Panc1 (cell line): ENCODE measurements at regions not wholly inside any gene's neighbourhood (a gene's known extent, or its start where the extent isn't known, plus 50 kb on each side); places are given as distances from the start of the nearest gene placed in this dataset.

Experiments
- ATAC-seq: fragments of 200-7000 bp; cut with Tn5 transposase; 2 replicates; pipeline ENCODE4 v1.9.1; 2020; ENCODE audit warnings: mild to moderate bottlenecking, moderate library complexity
- BruUV-seq: library from RNA; stranded (reverse); fragments of 400-500 nt; replicated peaks from 2 replicates; lab custom pipeline; 2021; lab: Mats Ljungman, UMichigan
- CTCF ChIA-PET: fragments of 300-600 bp; sonication (Branson Sonifier 250); formaldehyde crosslinking; loops from one replicate; lab custom pipeline; 2022; ENCODE audit warnings: antibody characterized with exemption; lab: Charles Lee
- POLR2A ChIA-PET: fragments of 300-600 bp; sonication (Branson Sonifier 250); formaldehyde crosslinking; loops from one replicate; lab custom pipeline; 2022; ENCODE audit warnings: antibody characterized with exemption; lab: Charles Lee
- DNase-seq: peaks from one replicate; pipeline ENCODE4 v3.0.0-alpha.2; 2010; ENCODE audit warnings: low read depth, low spot score
- H3K27ac ChIP-seq: 2 replicates; pipeline ENCODE4 v1.5.1; 2011; ENCODE audit warnings: mild to moderate bottlenecking, low read length, inconsistent platforms
- H3K27me3 ChIP-seq: fragments of 200-500 bp; sonication (Bioruptor generic); 2 replicates; pipeline ENCODE4 v1.6.0; 2014; ENCODE audit warnings: low read length, inconsistent platforms; ENCODE audit not compliant: control insufficient read depth, insufficient read depth
- H3K36me3 ChIP-seq: fragments of 200-500 bp; sonication (Bioruptor generic); 2 replicates; pipeline ENCODE4 v1.5.1; 2014; ENCODE audit warnings: inconsistent platforms, mild to moderate bottlenecking, low read length, moderate library complexity; ENCODE audit not compliant: control insufficient read depth, insufficient read depth
- H3K4me1 ChIP-seq: 2 replicates; pipeline ENCODE4 v1.5.1; 2011; ENCODE audit warnings: inconsistent platforms, mild to moderate bottlenecking, low read length, moderate library complexity; ENCODE audit not compliant: control insufficient read depth, insufficient read depth
- H3K4me3 ChIP-seq, 2 experiments: 2 replicates each; pipeline ENCODE4 v1.5.1; 2011 to 2012; ENCODE audit warnings: low read depth in 2 of 2, low read length in 2 of 2, mild to moderate bottlenecking in 2 of 2, inconsistent platforms in 1 of 2, moderate library complexity in 1 of 2
- H3K9me3 ChIP-seq: fragments of 200-500 bp; sonication (Bioruptor generic); 2 replicates; pipeline ENCODE4 v1.5.1; 2014; ENCODE audit warnings: low read depth, mild to moderate bottlenecking, inconsistent platforms, low read length, moderate library complexity; ENCODE audit not compliant: control insufficient read depth, insufficient read depth
- CTCF ChIP-seq: fragments of 450-650 bp; IDR thresholded peaks from 2 replicates; pipeline ENCODE4 v1.5.1; 2017; ENCODE audit warnings: mild to moderate bottlenecking
- POLR2AphosphoS5 ChIP-seq: IDR thresholded peaks from 2 replicates; pipeline ENCODE4 v1.6.1; 2012; ENCODE audit warnings: mild to moderate bottlenecking, low read depth, low read length, moderate library complexity
- REST ChIP-seq, 2 experiments: IDR thresholded peaks; 2 replicates each; pipeline ENCODE4 v1.6.1; 2011 to 2012; ENCODE audit warnings: low read depth in 2 of 2, control low read depth in 1 of 2, low read length in 1 of 2, mild to moderate bottlenecking in 1 of 2, moderate library complexity in 1 of 2; ENCODE audit not compliant: insufficient read depth in 1 of 2
- SIN3A ChIP-seq: IDR thresholded peaks from 2 replicates; pipeline ENCODE4 v1.6.1; 2012; ENCODE audit warnings: low read depth, mild to moderate bottlenecking, low read length, moderate library complexity, borderline replicate concordance; ENCODE audit not compliant: insufficient read depth
- TCF7L2 ChIP-seq: IDR thresholded peaks from 2 replicates; pipeline ENCODE4 v1.6.1; 2011; ENCODE audit warnings: mild to moderate bottlenecking, low read depth, low read length, inconsistent platforms
- in situ Hi-C: cut with HindIII; loops from 2 replicates; pipeline ENCODE4 v1.10.0; 2016; ENCODE audit warnings: low sequenced_read_pairs, low pct_unique_long_range_greater_than_20kb
- intact Hi-C: fragments of 100-400 bp; cut with micrococcal nuclease; formaldehyde crosslinking; loops from one replicate; pipeline ENCODE4 v1.10.0; 2022; ENCODE audit not compliant: unreplicated experiment

GRCh38 chr2:61710711-61711110 is 143.1 kb downstream of the FAM161A start:
- ChIA-PET CTCF (no interaction called here), POLR2A (no interaction called here)
- Histone ChIP-seq H3K36me3 (no peaks in the 10 kb centered on the region), H3K4me1 (no peaks in the 10 kb centered on the region; the same call in 1 of the 2 replicates), H3K9me3 (no peaks in the 10 kb centered on the region), H3K4me3 (no peak overlapping the region), H3K27ac (no peak overlapping the region), H3K27me3 (no peaks in the 10 kb centered on the region)
- ATAC-seq (no peak), DNase-seq (no peak)
- no peak for TF ChIP-seq SIN3A
- no peak for TF ChIP-seq CTCF
- TF ChIP-seq REST (IDR thresholded peaks at IDR 0.05; ENCODE audit: insufficient read depth in 1 of 2, low read depth in 2 of 2, low read length in 1 of 2) = no peak
- no peak for TF ChIP-seq TCF7L2
- TF ChIP-seq POLR2AphosphoS5 = no peak
- in situ Hi-C loops (no loop called here), intact Hi-C loops (no loop called here)
- no TSS peak for BruUV-seq

- peak; percentile 96 for DNase-seq
- Histone ChIP-seq H3K4me3 (peak overlapping the region in 1 of 2 experiments; percentile 20; a peak in 1 of 4 replicates), H3K27ac (no peak overlapping the region), H3K4me1 (no peaks in the 10 kb centered on the region; the same call in 1 of the 2 replicates), H3K9me3 (no peaks in the 10 kb centered on the region), H3K27me3 (no peaks in the 10 kb centered on the region), H3K36me3 (no peaks in the 10 kb centered on the region)
- ChIA-PET CTCF (no interaction called here), POLR2A (no interaction called here)
- intact Hi-C loops = no loop called here
- in situ Hi-C loops = no loop called here
- ATAC-seq = peak; percentile 78
- no peak for TF ChIP-seq REST (IDR thresholded peaks at IDR 0.05; ENCODE audit: insufficient read depth in 1 of 2, low read depth in 2 of 2, low read length in 1 of 2)
- no TSS peak for BruUV-seq
These were observed 145.6 kb downstream of the FAM161A start for GRCh38 chr2:61707984-61708852.
